ENCODE measurements at regions not wholly inside any gene's neighbourhood (a gene's known extent, or its start where the extent isn't known, plus 50 kb on each side); places are given as distances from the start of the nearest gene placed in this dataset.

GRCh38 chr12:58794859-58795258 is 125.4 kb downstream of the LRIG3 start:
- no peaks in the 10 kb centered on the region for H3K27me3 ChIP-seq (ENCODE audit: control insufficient read depth, insufficient read depth, low read length)
- POLR2A ChIA-PET, result no interaction called here
- TF ChIP-seq SIN3A (IDR thresholded peaks at IDR 0.05; ENCODE audit: borderline replicate concordance, insufficient read depth, low read depth, low read length), result no peak
- no peak for TF ChIP-seq REST (IDR thresholded peaks at IDR 0.05; ENCODE audit: insufficient read depth in 1 of 2, low read depth in 2 of 2, low read length in 1 of 2)
- no peak for TF ChIP-seq TCF7L2 (IDR thresholded peaks at IDR 0.05; ENCODE audit: low read depth, low read length)
- no peak for TF ChIP-seq POLR2AphosphoS5 (IDR thresholded peaks at IDR 0.05; ENCODE audit: low read depth, low read length)
- TF ChIP-seq CTCF (IDR thresholded peaks at IDR 0.05), result no peak
- DNase-seq (ENCODE audit: low read depth, low spot score) (no peak), ATAC-seq (no peak)
- no peak overlapping the region for H3K27ac ChIP-seq (ENCODE audit: low read length)
- in situ Hi-C loops (cut with HindIII; ENCODE audit: low pct_unique_long_range_greater_than_20kb, low sequenced_read_pairs), result no loop called here
- no peaks in the 10 kb centered on the region for H3K4me1 ChIP-seq (ENCODE audit: control insufficient read depth, insufficient read depth, low read length)
- H3K36me3 ChIP-seq (ENCODE audit: control insufficient read depth, insufficient read depth, low read length), result no peaks in the 10 kb centered on the region
- intact Hi-C loops (cut with micrococcal nuclease; ENCODE audit: unreplicated experiment), result no loop called here
- no peak overlapping the region for H3K4me3 ChIP-seq (ENCODE audit: low read depth in 2 of 2, low read length in 2 of 2)
- H3K9me3 ChIP-seq (ENCODE audit: control insufficient read depth, insufficient read depth, low read depth, low read length), result no peaks in the 10 kb centered on the region; the same call in 1 of the 2 replicates
- CTCF ChIA-PET, result interaction anchor here (0.6 kb wide), 1 partner anchor 16 kb away, joined by 4 read pairs; no protein-coding TSS in a partner anchor
- no TSS peak for BruUV-seq (replicated peaks)

GRCh38 chr12:58795825-58796224 is 124.5 kb downstream of the LRIG3 start:
- intact Hi-C loops (cut with micrococcal nuclease; ENCODE audit: unreplicated experiment) (no loop called here), in situ Hi-C loops (cut with HindIII; ENCODE audit: low pct_unique_long_range_greater_than_20kb, low sequenced_read_pairs) (no loop called here)
- ChIA-PET CTCF (no interaction called here), POLR2A (no interaction called here)
- no peak overlapping the region for H3K4me3 ChIP-seq (ENCODE audit: low read depth in 2 of 2, low read length in 2 of 2)
- H3K9me3 ChIP-seq (ENCODE audit: control insufficient read depth, insufficient read depth, low read depth, low read length), result no peaks in the 10 kb centered on the region; the same call in 1 of the 2 replicates
- no peaks in the 10 kb centered on the region for H3K4me1 ChIP-seq (ENCODE audit: control insufficient read depth, insufficient read depth, low read length)
- no peak overlapping the region for H3K27ac ChIP-seq (ENCODE audit: low read length)
- no peak for TF ChIP-seq POLR2AphosphoS5 (IDR thresholded peaks at IDR 0.05; ENCODE audit: low read depth, low read length)
- TF ChIP-seq CTCF (IDR thresholded peaks at IDR 0.05), result no peak
- no peak for TF ChIP-seq TCF7L2 (IDR thresholded peaks at IDR 0.05; ENCODE audit: low read depth, low read length)
- no peak for TF ChIP-seq REST (IDR thresholded peaks at IDR 0.05; ENCODE audit: insufficient read depth in 1 of 2, low read depth in 2 of 2, low read length in 1 of 2)
- no peak for TF ChIP-seq SIN3A (IDR thresholded peaks at IDR 0.05; ENCODE audit: borderline replicate concordance, insufficient read depth, low read depth, low read length)
- DNase-seq (ENCODE audit: low read depth, low spot score) (no peak), ATAC-seq (no peak)
- no TSS peak for BruUV-seq (replicated peaks)
- H3K36me3 ChIP-seq (ENCODE audit: control insufficient read depth, insufficient read depth, low read length), result no peaks in the 10 kb centered on the region
- H3K27me3 ChIP-seq (ENCODE audit: control insufficient read depth, insufficient read depth, low read length), result no peaks in the 10 kb centered on the region

All from Panc1 (cell line).